A549 (cell line): ENCODE measurements at regions not wholly inside any gene's neighbourhood (a gene's known extent, or its start where the extent isn't known, plus 50 kb on each side); places are given as distances from the start of the nearest gene placed in this dataset.

Experiments used
- ATAC-seq, 2 experiments: fragments of 200-7000 bp in 1 of 2; fragments of >200 bp in 1 of 2; cut with Nextera tagmentation in 1 of 2; cut with Tn5 transposase in 1 of 2; 3 replicates each; pipeline versions ENCODE4 v1.8.0 to v1.9.1; 2018 to 2020; ENCODE audit warnings: mild to moderate bottlenecking in 1 of 2, moderate library complexity in 1 of 2
- CTCF ChIA-PET: fragments of 300-600 bp; sonication (Branson Sonifier 250); formaldehyde crosslinking; extraction: SDS; loops from one replicate; lab custom pipeline; 2021; ENCODE audit warnings: antibody characterized with exemption, inconsistent platforms; lab: Yijun Ruan, JAX
- POLR2A ChIA-PET: fragments of 350-600 bp; formaldehyde crosslinking; extraction: SDS; loops from one replicate; lab custom pipeline; 2021; ENCODE audit warnings: antibody characterized with exemption, inconsistent platforms; lab: Yijun Ruan, JAX
- DNase-seq, 2 experiments: peaks; one replicate each; pipeline versions ENCODE4 v3.0.0 to v3.0.0-alpha.2; 2011 to 2016; ENCODE audit warnings: low read depth in 1 of 2, low spot score in 1 of 2
- FAIRE-seq: peaks from 2 replicates; lab custom pipeline; 2011; peaks lifted over from hg19 to GRCh38; lab: Jason Lieb, UNC
- H3K27ac ChIP-seq, 2 experiments: fragments of >200 bp; sonication (Bioruptor Twin); formaldehyde crosslinking; 3 replicates each; pipeline ENCODE4 v1.5.1; 2016 to 2017
- H3K4me1 ChIP-seq: fragments of >200 bp; sonication (Bioruptor Twin); formaldehyde crosslinking; 3 replicates; pipeline ENCODE4 v1.6.1; 2016
- H3K4me2 ChIP-seq: fragments of >200 bp; sonication (Bioruptor Twin); formaldehyde crosslinking; 3 replicates; pipeline ENCODE4 v1.6.1; 2016
- H3K4me3 ChIP-seq: fragments of >200 bp; sonication (Bioruptor Twin); formaldehyde crosslinking; 3 replicates; pipeline ENCODE4 v1.5.1; 2016
- H3K9me3 ChIP-seq: fragments of >200 bp; sonication (Bioruptor Twin); formaldehyde crosslinking; 3 replicates; pipeline ENCODE4 v1.6.1; 2016
- CBX2 ChIP-seq: fragments of 200-600 bp; sonication (generic); IDR thresholded peaks from 2 replicates; pipeline ENCODE4 v1.6.1; 2016; ENCODE audit warnings: low read depth, mild to moderate bottlenecking, borderline replicate concordance
- CEBPB ChIP-seq, 2 experiments: fragments of >200 bp in 1 of 2; sonication (Bioruptor Twin) in 1 of 2; formaldehyde crosslinking in 1 of 2; IDR thresholded peaks; 2 replicates each; pipeline ENCODE4 v1.6.1; 2012 to 2016
- CTCF ChIP-seq: fragments of >200 bp; sonication (Bioruptor Twin); formaldehyde crosslinking; IDR thresholded peaks from 3 replicates; pipeline ENCODE4 v1.5.1; 2016
- ESRRA ChIP-seq: fragments of 150-350 bp; IDR thresholded peaks from 2 replicates; pipeline ENCODE4 v1.6.1; 2014; ENCODE audit warnings: mild to moderate bottlenecking, low read length, borderline replicate concordance
- HDAC2 ChIP-seq: fragments of 200-600 bp; sonication (generic); IDR thresholded peaks from 2 replicates; pipeline ENCODE4 v1.6.1; 2016
- HEYL ChIP-seq: fragments of 250-450 bp; sonication (Bioruptor Pico); IDR thresholded peaks from 2 replicates; pipeline ENCODE4 v1.8.0; 2021; ENCODE audit warnings: mild to moderate bottlenecking, moderate library complexity
- HMGXB4 ChIP-seq: fragments of 250-450 bp; sonication (Bioruptor Pico); IDR thresholded peaks from 2 replicates; pipeline ENCODE4 v1.5.0; 2021; ENCODE audit warnings: mild to moderate bottlenecking, moderate library complexity, borderline replicate concordance
- HOXA7 ChIP-seq: fragments of 250-450 bp; sonication (Bioruptor Pico); IDR thresholded peaks from 2 replicates; pipeline ENCODE4 v1.5.0; 2020; ENCODE audit warnings: mild to moderate bottlenecking, moderate library complexity
- HOXB5 ChIP-seq: fragments of 250-450 bp; sonication (Bioruptor Pico); IDR thresholded peaks from 2 replicates; pipeline ENCODE4 v1.5.0; 2020; ENCODE audit warnings: mild to moderate bottlenecking, moderate library complexity
- JUNB ChIP-seq: fragments of >200 bp; sonication (Bioruptor Twin); formaldehyde crosslinking; IDR thresholded peaks from 2 replicates; pipeline ENCODE4 v1.6.1; 2016
- KDM1A ChIP-seq: fragments of 200-600 bp; sonication (generic); IDR thresholded peaks from 2 replicates; pipeline ENCODE4 v1.6.1; 2016; ENCODE audit warnings: low read depth, mild to moderate bottlenecking
- KDM5A ChIP-seq: fragments of 200-600 bp; sonication (generic); IDR thresholded peaks from 2 replicates; pipeline ENCODE4 v1.6.1; 2016; ENCODE audit warnings: antibody characterized with exemption, mild to moderate bottlenecking
- MAZ ChIP-seq: fragments of 150-350 bp; IDR thresholded peaks from 2 replicates; pipeline ENCODE4 v1.6.1; 2014; ENCODE audit warnings: antibody characterized with exemption, low read depth, low read length, borderline replicate concordance
- NFE2L2 ChIP-seq: fragments of 150-350 bp; conservative IDR thresholded peaks from 2 replicates; pipeline ENCODE4 v1.6.1; 2014; ENCODE audit warnings: low read length
- NR3C1 ChIP-seq: fragments of >200 bp; sonication (Bioruptor Twin); formaldehyde crosslinking; IDR thresholded peaks from 3 replicates; pipeline ENCODE4 v1.6.1; 2017
- RAD21 ChIP-seq, 2 experiments: fragments of >200 bp in 1 of 2; sonication (Bioruptor Twin) in 1 of 2; formaldehyde crosslinking in 1 of 2; IDR thresholded peaks in 1 of 2; conservative IDR thresholded peaks in 1 of 2; 2 replicates in 1 of 2; 3 replicates in 1 of 2; pipeline ENCODE4 v1.6.1; 2012 to 2018; ENCODE audit warnings: inconsistent platforms in 1 of 2
- SMC3 ChIP-seq: fragments of >200 bp; sonication (Bioruptor Twin); formaldehyde crosslinking; IDR thresholded peaks from 3 replicates; pipeline ENCODE4 v1.6.1; 2018; ENCODE audit warnings: inconsistent platforms
- SREBF2 ChIP-seq: fragments of 450-650 bp; IDR thresholded peaks from 2 replicates; pipeline ENCODE4 v1.6.1; 2014; ENCODE audit warnings: mild to moderate bottlenecking, moderate library complexity
- ZFP36 ChIP-seq: fragments of 450-650 bp; IDR thresholded peaks from 2 replicates; pipeline ENCODE4 v1.6.1; 2014; ENCODE audit warnings: borderline replicate concordance; ENCODE audit not compliant: partially characterized antibody
- WGBS: methylation state at CpG from one replicate; pipeline ENCODE4 v1.1.6; 2017; ENCODE audit errors: missing lambda C conversion rate; 5-methylcytosine and 5-hydroxymethylcytosine counted together
- TF ChIP-seq, protein P1 (sequence below): fragments of 250-450 bp; sonication (Bioruptor Pico); IDR thresholded peaks from 2 replicates; pipeline ENCODE4 v1.5.0; 2020; ENCODE audit warnings: low read depth, mild to moderate bottlenecking, moderate library complexity
- TF ChIP-seq, protein P2 (sequence below): fragments of 150-350 bp; IDR thresholded peaks from 2 replicates; pipeline ENCODE4 v1.6.1; 2014; ENCODE audit warnings: low read depth, mild to moderate bottlenecking, low read length

DNA sequence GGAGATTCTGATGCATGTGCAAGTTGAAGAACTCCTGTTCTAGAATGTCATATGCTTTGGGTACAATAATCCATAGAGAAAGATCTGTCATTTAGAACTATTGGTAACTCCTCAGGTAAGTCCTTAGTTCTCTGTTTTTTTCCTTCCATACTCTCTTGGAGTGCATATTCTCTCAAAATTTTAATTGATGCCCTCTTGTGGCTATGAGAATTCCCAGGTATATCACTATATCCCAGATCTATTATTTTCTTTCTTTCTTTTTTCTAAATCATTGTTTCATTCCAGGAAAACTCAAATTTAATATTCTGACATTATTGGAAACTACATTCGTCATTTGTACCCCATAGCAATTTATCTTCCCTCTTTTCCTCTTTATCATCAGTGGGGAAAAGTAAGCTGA, 485.4 kb downstream of the KLF5 start:
- DNase-seq: peak in 1 of 2 experiments; percentile 4
- no peak for FAIRE-seq
- Histone ChIP-seq H3K4me2 (no peak overlapping the region), H3K4me3 (no peak overlapping the region), H3K4me1 (no peaks in the 10 kb centered on the region), H3K27ac (no peak overlapping the region), H3K9me3 (no peaks in the 10 kb centered on the region)
- POLR2A ChIA-PET: no interaction called here
- no peak for ATAC-seq
- WGBS: 69% methylated on average over 1 of the region's 1 CpG
- CTCF ChIA-PET: no interaction called here
- TF ChIP-seq CBX2 (no peak), NR3C1 (no peak), CTCF (peak; percentile 25), HOXA7 (no peak), ESRRA (no peak), KDM1A (no peak), SMC3 (peak; percentile 52), CEBPB (IDR thresholded peaks at IDR 0.05) (no peak), HDAC2 (no peak), SREBF2 (no peak), JUNB (no peak), RAD21 (conservative IDR thresholded peaks at IDR 0.05 in 1 of 2, IDR thresholded peaks at IDR 0.05 in 1 of 2) (peak; percentile 28 to 30; a peak in 3 of 5 replicates), HOXB5 (CRISPR knock-in tag) (no peak)
- TF ChIP-seq, all 56 proteins: peak for 3

DNA sequence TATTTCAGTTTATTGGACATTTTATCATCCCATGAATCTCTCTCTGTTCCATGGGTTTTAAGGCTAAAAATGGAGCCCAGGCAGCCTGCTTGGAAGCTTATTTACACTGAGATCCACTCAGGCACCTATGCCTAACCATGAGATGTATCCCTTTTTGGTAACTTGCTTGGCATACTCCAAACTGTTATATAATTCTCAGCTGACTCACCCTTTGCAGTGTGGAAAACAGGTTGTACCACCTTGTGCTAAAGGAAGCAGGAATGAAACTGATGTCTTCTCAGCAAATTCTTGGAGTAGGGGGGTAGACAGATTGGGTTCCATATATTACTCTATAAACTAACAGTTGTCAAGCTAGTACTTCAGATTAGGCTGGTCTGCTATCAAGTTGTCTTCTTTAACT, 483.6 kb downstream of the KLF5 start:
- Histone ChIP-seq H3K4me1 (no peaks in the 10 kb centered on the region), H3K27ac (no peak overlapping the region), H3K9me3 (no peaks in the 10 kb centered on the region), H3K4me2 (no peak overlapping the region), H3K4me3 (no peak overlapping the region)
- ATAC-seq: no peak
- TF ChIP-seq MAZ (no peak), KDM5A (no peak), HMGXB4 (no peak), HEYL (CRISPR knock-in tag) (no peak), NFE2L2 (no peak)
- TF ChIP-seq, protein P1, sequence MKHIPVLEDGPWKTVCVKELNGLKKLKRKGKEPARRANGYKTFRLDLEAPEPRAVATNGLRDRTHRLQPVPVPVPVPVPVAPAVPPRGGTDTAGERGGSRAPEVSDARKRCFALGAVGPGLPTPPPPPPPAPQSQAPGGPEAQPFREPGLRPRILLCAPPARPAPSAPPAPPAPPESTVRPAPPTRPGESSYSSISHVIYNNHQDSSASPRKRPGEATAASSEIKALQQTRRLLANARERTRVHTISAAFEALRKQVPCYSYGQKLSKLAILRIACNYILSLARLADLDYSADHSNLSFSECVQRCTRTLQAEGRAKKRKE (CRISPR knock-in tag): no peak
- TF ChIP-seq, protein P2, sequence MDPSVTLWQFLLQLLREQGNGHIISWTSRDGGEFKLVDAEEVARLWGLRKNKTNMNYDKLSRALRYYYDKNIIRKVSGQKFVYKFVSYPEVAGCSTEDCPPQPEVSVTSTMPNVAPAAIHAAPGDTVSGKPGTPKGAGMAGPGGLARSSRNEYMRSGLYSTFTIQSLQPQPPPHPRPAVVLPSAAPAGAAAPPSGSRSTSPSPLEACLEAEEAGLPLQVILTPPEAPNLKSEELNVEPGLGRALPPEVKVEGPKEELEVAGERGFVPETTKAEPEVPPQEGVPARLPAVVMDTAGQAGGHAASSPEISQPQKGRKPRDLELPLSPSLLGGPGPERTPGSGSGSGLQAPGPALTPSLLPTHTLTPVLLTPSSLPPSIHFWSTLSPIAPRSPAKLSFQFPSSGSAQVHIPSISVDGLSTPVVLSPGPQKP: no peak
- ChIA-PET CTCF (no interaction called here), POLR2A (no interaction called here)
- no peak for DNase-seq
- FAIRE-seq: no peak

- H3K4me1 ChIP-seq: no peaks in the 10 kb centered on the region
- FAIRE-seq (no peak), DNase-seq (no peak), ATAC-seq (no peak)
- TF ChIP-seq ZFP36: no peak
- no peak overlapping the region for H3K27ac ChIP-seq
- no peak overlapping the region for H3K4me2 ChIP-seq
- POLR2A ChIA-PET: no interaction called here
- H3K4me3 ChIP-seq: no peak overlapping the region
- H3K9me3 ChIP-seq: no peaks in the 10 kb centered on the region
- 67% methylated on average over 4 of the region's 4 CpGs for WGBS
- CTCF ChIA-PET: no interaction called here
Observed at GRCh38 chr13:73536865-73537264, 478.1 kb downstream of the KLF5 start.
